ENCODE measurements at regions not wholly inside any gene's neighbourhood (a gene's known extent, or its start where the extent isn't known, plus 50 kb on each side); places are given as distances from the start of the nearest gene placed in this dataset.

DNA sequence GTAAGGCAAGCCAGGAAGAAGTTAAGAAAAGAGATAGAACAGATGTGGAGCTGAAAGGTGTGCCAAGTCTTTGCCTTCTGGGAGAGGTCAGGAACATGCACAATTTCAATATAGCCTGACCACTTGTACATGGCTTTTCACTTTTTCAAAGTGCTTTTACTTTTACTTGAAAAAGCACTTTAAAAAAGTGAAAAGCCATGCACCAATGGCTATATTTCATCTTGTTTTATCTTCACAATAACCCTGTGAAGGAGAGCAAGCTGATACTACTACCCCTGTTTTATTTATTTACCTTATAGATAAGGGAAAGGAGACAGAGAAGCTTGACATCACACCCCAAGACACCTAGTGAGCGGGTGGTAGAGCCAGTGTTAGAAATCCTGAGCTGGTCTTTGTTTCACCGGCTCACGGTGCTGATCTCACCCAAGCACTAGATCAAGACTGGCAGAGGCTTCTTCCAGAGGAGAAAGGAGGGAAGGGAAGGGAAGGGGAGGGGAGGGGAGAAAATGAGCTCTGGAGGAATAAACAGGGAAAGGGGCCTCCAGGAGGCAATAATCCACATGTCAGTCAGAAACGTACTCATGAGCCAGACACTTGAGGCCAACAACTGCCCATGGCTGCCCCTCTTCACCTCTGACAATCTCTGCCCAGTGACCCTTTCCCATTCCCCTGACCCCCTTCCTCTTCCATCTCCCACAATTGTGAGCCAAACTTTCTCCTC is 455.4 kb downstream of the FOXO1 start:
- Histone ChIP-seq H3K9me3 (ENCODE audit: low read depth) (no peaks in the 10 kb centered on the region), H3F3A (ENCODE audit: low read depth) (peaks cover 7% of the 10 kb centered on the region), H3K4me2 (no peak overlapping the region), H3K4me1 (no peaks in the 10 kb centered on the region), H4K20me1 (ENCODE audit: low read depth) (no peaks in the 10 kb centered on the region), H3K9ac (no peak overlapping the region), H3K79me2 (ENCODE audit: low read depth) (no peaks in the 10 kb centered on the region), H3K27ac (no peak overlapping the region), H3K27me3 (no peaks in the 10 kb centered on the region), H3K36me3 (no peaks in the 10 kb centered on the region), H2AFZ (replicated peaks) (no peak overlapping the region), H3K4me3 (no peak overlapping the region)
- Mint-ChIP-seq H3K27me3 (ENCODE audit: insufficient read depth, low read depth) (peaks cover 6% of the 10 kb centered on the region), H3K4me1 (peaks cover 8% of the 10 kb centered on the region), H3K27ac (no peak overlapping the region), H3K9me3 (peaks cover 2% of the 10 kb centered on the region), H3K4me3 (no peak overlapping the region), H3K36me3 (no peaks in the 10 kb centered on the region)
- no peak for DNase-seq (ENCODE audit: low spot score)
- TF ChIP-seq EZH2 (IDR thresholded peaks at IDR 0.05) (no peak), EZH2phosphoT487 (IDR thresholded peaks at IDR 0.05) (no peak)
- TF ChIP-seq, protein P1, sequence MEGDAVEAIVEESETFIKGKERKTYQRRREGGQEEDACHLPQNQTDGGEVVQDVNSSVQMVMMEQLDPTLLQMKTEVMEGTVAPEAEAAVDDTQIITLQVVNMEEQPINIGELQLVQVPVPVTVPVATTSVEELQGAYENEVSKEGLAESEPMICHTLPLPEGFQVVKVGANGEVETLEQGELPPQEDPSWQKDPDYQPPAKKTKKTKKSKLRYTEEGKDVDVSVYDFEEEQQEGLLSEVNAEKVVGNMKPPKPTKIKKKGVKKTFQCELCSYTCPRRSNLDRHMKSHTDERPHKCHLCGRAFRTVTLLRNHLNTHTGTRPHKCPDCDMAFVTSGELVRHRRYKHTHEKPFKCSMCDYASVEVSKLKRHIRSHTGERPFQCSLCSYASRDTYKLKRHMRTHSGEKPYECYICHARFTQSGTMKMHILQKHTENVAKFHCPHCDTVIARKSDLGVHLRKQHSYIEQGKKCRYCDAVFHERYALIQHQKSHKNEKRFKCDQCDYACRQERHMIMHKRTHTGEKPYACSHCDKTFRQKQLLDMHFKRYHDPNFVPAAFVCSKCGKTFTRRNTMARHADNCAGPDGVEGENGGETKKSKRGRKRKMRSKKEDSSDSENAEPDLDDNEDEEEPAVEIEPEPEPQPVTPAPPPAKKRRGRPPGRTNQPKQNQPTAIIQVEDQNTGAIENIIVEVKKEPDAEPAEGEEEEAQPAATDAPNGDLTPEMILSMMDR (IDR thresholded peaks at IDR 0.05) = no peak

DNA sequence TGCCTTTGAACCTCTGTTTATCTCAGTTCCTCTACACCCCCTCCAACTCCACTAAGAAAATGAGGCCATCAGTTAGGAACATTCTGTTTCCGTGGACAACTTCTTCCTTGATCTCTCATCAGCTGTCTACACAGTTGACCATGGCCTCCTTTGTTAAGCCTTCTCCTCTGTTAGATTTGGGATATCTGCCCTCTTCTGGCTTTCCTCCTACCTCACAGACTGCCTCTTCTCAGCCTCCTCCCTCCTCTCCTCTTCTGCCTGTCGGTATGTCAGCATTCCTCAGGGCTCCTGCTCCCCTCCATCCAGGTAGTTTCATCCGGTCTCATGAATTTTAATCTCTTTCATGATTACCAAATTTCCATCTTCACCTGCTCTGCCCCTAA is 454.9 kb downstream of the FOXO1 start:
- Histone ChIP-seq H3K27me3 (no peaks in the 10 kb centered on the region), H3K36me3 (no peaks in the 10 kb centered on the region), H3K4me2 (no peak overlapping the region), H3F3A (ENCODE audit: low read depth) (peaks cover 7% of the 10 kb centered on the region), H3K27ac (no peak overlapping the region), H3K4me1 (no peaks in the 10 kb centered on the region), H3K4me3 (no peak overlapping the region), H3K79me2 (ENCODE audit: low read depth) (no peaks in the 10 kb centered on the region), H3K9me3 (ENCODE audit: low read depth) (no peaks in the 10 kb centered on the region), H2AFZ (replicated peaks) (no peak overlapping the region), H3K9ac (no peak overlapping the region), H4K20me1 (ENCODE audit: low read depth) (no peaks in the 10 kb centered on the region)
- Mint-ChIP-seq H3K36me3 (no peaks in the 10 kb centered on the region), H3K9me3 (peaks cover 4% of the 10 kb centered on the region), H3K4me3 (no peak overlapping the region), H3K27ac (no peak overlapping the region), H3K4me1 (peaks cover 12% of the 10 kb centered on the region), H3K27me3 (ENCODE audit: insufficient read depth, low read depth) (peaks cover 6% of the 10 kb centered on the region)
- TF ChIP-seq EZH2 (IDR thresholded peaks at IDR 0.05) (no peak), EZH2phosphoT487 (IDR thresholded peaks at IDR 0.05) (no peak)
- TF ChIP-seq, protein P1 (IDR thresholded peaks at IDR 0.05) = no peak
- DNase-seq (ENCODE audit: low spot score) = no peak

DNA sequence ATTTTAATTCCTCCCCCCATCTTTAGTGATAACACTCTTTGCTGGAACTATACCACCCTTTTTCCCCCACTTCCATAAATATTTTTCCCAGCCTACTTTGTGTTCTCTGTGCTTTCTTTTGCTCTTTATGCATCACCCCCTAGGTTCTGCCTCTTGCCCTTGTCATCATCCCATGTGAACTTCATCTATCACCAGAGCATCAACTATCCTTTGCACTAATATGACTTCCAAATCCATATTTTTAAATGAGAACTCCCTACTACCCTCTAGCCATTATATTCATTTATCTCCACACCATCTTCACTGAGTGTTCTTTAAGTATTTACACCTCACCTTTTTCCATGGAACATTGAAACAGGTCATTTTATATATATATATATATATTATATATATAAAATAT is 452.7 kb downstream of the FOXO1 start:
- Histone ChIP-seq H3K27ac (no peak overlapping the region), H3K9ac (no peak overlapping the region), H2AFZ (replicated peaks) (no peak overlapping the region), H3F3A (ENCODE audit: low read depth) (peaks cover 7% of the 10 kb centered on the region), H3K4me1 (no peaks in the 10 kb centered on the region), H3K4me2 (no peak overlapping the region), H4K20me1 (ENCODE audit: low read depth) (no peaks in the 10 kb centered on the region), H3K79me2 (ENCODE audit: low read depth) (no peaks in the 10 kb centered on the region), H3K4me3 (no peak overlapping the region), H3K9me3 (ENCODE audit: low read depth) (no peaks in the 10 kb centered on the region), H3K27me3 (no peaks in the 10 kb centered on the region), H3K36me3 (no peaks in the 10 kb centered on the region)
- Mint-ChIP-seq H3K27ac (no peak overlapping the region), H3K4me1 (peaks cover 23% of the 10 kb centered on the region), H3K9me3 (peaks cover 6% of the 10 kb centered on the region), H3K4me3 (no peak overlapping the region), H3K36me3 (no peaks in the 10 kb centered on the region), H3K27me3 (ENCODE audit: insufficient read depth, low read depth) (peaks cover 6% of the 10 kb centered on the region)
- no peak for DNase-seq (ENCODE audit: low spot score)
- no peak for TF ChIP-seq EZH2 (IDR thresholded peaks at IDR 0.05)
- no peak for TF ChIP-seq EZH2phosphoT487 (IDR thresholded peaks at IDR 0.05)

DNA sequence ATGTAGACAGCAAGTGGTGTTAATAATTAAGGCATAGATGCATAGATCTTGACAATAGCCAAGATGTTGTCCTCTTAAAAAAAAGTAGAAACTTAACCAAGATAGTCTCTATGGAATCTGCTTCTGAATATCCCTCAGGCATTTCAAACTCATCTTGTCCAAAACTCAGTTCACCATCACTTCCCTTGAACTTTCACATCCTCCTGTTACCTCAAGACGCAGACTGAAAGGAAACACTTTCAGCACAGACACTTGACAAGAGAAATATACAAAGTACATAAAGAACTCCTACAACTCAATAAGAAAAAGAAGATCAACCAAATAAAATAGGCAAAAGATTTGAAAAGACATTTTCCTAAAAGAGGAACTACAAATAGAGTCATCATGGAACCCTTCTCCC is 451.1 kb downstream of the FOXO1 start:
- H3K36me3 Mint-ChIP-seq = no peaks in the 10 kb centered on the region
- no peak overlapping the region for H3K4me2 ChIP-seq

More for the DNA sequence above, 451.1 kb downstream of the FOXO1 start:
- H3K9ac ChIP-seq = no peak overlapping the region
- peaks cover 10% of the 10 kb centered on the region for H3K27me3 Mint-ChIP-seq (ENCODE audit: insufficient read depth, low read depth)
- H4K20me1 ChIP-seq (ENCODE audit: low read depth) = no peaks in the 10 kb centered on the region
- H3K4me1 ChIP-seq = no peaks in the 10 kb centered on the region
- H3K4me1 Mint-ChIP-seq = peaks cover 17% of the 10 kb centered on the region
- no peak for DNase-seq (ENCODE audit: low spot score)
- no peaks in the 10 kb centered on the region for H3K27me3 ChIP-seq
- no peak overlapping the region for H3K4me3 ChIP-seq
- peaks cover 7% of the 10 kb centered on the region for H3F3A ChIP-seq (ENCODE audit: low read depth)
- H3K27ac Mint-ChIP-seq = no peak overlapping the region
- H3K9me3 Mint-ChIP-seq = peaks cover 6% of the 10 kb centered on the region
- no peaks in the 10 kb centered on the region for H3K79me2 ChIP-seq (ENCODE audit: low read depth)
- H3K27ac ChIP-seq = no peak overlapping the region
- TF ChIP-seq, protein P1 (IDR thresholded peaks at IDR 0.05) = no peak
- TF ChIP-seq EZH2 (IDR thresholded peaks at IDR 0.05) = no peak
- no peak for TF ChIP-seq EZH2phosphoT487 (IDR thresholded peaks at IDR 0.05)
- no peaks in the 10 kb centered on the region for H3K36me3 ChIP-seq
- no peaks in the 10 kb centered on the region for H3K9me3 ChIP-seq (ENCODE audit: low read depth)
- H2AFZ ChIP-seq (replicated peaks) = no peak overlapping the region
- H3K4me3 Mint-ChIP-seq = no peak overlapping the region
